ENCODE measurements at regions not wholly inside any gene's neighbourhood (a gene's known extent, or its start where the extent isn't known, plus 50 kb on each side); places are given as distances from the start of the nearest gene placed in this dataset.

DNA sequence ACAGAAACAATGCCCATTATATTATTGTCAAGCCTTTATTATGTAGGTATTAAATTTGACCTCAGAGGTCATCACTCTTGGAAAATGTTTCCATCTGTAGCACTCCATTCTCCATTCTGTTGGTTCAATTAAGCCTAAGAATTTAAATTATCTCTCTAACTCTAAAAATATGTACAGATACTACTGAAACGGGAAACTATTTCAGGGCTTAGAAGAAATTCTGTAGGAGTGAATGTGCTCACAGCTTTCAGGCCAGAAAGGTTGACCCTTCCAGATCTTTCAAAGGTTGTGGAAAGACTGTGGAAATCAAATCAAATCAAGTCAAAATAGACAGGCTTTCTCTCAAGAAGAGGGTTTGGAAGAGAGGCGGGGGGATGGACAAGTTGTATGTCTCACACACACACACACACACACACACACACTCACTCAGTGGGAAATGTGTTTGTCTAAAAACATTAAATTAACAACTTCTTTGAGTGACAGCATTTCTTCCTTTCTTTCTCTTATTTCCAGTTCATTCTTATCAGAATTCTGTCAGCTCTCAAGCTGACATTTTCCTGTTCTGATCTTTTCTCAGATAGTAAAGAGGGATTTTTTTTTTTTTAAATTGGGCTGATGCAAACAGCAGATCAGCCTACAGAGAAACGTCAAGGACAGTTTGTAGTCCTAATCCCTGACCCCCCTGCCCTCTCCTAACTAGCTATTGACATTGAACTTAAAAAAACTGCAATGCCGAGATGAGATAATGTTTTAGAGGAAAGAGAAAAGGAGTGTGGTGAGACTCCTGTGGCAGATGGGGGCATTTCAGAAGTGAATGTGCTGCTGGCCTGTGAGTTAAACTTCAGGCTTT lies 139.0 kb upstream of the ZFHX3 start:
- DNase-seq (ENCODE audit: extremely low spot score, unreplicated experiment) = no peak
- no peaks in the 10 kb centered on the region for H3K9me3 Mint-ChIP-seq
- TF ChIP-seq, protein P1, sequence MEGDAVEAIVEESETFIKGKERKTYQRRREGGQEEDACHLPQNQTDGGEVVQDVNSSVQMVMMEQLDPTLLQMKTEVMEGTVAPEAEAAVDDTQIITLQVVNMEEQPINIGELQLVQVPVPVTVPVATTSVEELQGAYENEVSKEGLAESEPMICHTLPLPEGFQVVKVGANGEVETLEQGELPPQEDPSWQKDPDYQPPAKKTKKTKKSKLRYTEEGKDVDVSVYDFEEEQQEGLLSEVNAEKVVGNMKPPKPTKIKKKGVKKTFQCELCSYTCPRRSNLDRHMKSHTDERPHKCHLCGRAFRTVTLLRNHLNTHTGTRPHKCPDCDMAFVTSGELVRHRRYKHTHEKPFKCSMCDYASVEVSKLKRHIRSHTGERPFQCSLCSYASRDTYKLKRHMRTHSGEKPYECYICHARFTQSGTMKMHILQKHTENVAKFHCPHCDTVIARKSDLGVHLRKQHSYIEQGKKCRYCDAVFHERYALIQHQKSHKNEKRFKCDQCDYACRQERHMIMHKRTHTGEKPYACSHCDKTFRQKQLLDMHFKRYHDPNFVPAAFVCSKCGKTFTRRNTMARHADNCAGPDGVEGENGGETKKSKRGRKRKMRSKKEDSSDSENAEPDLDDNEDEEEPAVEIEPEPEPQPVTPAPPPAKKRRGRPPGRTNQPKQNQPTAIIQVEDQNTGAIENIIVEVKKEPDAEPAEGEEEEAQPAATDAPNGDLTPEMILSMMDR (conservative IDR thresholded peaks at IDR 0.05) = no peak
- peaks cover 19% of the 10 kb centered on the region for H3K27me3 Mint-ChIP-seq
- peak overlapping the region; percentile 61 for H3K4me3 Mint-ChIP-seq
- peaks cover 49% of the 10 kb centered on the region for H3K4me1 Mint-ChIP-seq (ENCODE audit: unreplicated experiment)
- peak overlapping the region; percentile 18 for H3K27ac Mint-ChIP-seq
- H3K36me3 Mint-ChIP-seq = no peaks in the 10 kb centered on the region

DNA sequence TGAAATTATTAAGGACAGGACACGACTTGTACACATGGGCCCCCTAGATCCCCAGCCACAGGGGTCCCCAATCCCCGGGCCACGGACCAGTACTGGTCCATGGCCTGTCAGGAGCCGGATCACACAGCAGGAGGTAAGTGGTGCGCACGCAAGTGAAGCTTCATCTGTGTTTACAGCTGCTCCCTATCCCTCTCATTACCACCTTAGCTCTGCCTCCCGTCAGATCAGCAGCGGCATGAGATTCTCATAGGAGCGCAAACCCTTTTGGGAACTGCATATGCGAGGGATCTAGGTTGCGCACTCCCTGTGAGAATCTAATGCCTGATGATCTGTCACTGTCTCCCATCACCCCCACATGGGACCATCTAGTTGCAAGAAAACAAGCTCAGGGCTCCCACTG lies 137.8 kb upstream of the ZFHX3 start:
- no peak overlapping the region for H3K4me3 Mint-ChIP-seq
- no peak overlapping the region for H3K27ac Mint-ChIP-seq
- no peaks in the 10 kb centered on the region for H3K36me3 Mint-ChIP-seq
- no peak for DNase-seq (ENCODE audit: extremely low spot score, unreplicated experiment)
- H3K9me3 Mint-ChIP-seq = no peaks in the 10 kb centered on the region
- peaks cover 9% of the 10 kb centered on the region for H3K27me3 Mint-ChIP-seq
- peaks cover 40% of the 10 kb centered on the region for H3K4me1 Mint-ChIP-seq (ENCODE audit: unreplicated experiment)
- TF ChIP-seq, protein P1 (conservative IDR thresholded peaks at IDR 0.05) = no peak

DNA sequence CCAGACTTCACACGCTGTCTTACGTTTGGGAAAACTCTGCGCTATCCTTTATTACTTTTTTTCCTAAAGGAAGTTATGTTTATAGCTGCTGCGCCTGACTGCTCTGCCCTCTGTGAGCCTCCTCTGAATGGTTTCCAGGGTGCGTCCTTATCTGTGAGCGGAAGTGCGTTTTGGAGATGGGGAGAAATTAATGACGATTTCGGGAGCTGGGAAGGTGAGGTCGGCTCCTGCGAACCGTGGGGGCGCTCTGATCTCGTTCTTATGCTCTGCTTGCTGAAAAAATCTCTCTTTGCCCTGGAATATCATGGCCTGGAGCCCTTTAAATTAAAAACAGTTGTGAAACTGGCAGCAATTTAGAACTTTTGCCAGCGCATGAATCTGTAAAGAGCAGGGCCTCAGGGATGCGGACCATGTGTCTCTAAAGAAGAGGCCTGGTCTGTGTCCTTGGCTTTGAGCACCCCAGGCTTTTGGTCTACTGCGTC lies 135.7 kb upstream of the ZFHX3 start:
- Mint-ChIP-seq H3K9me3 (no peaks in the 10 kb centered on the region), H3K4me3 (peak overlapping the region; percentile 44), H3K4me1 (ENCODE audit: unreplicated experiment) (peaks cover 42% of the 10 kb centered on the region), H3K27ac (peak overlapping the region; percentile 24), H3K27me3 (no peaks in the 10 kb centered on the region), H3K36me3 (no peaks in the 10 kb centered on the region)
- TF ChIP-seq, protein P1 (conservative IDR thresholded peaks at IDR 0.05) = no peak
- DNase-seq (ENCODE audit: extremely low spot score, unreplicated experiment) = no peak

DNA sequence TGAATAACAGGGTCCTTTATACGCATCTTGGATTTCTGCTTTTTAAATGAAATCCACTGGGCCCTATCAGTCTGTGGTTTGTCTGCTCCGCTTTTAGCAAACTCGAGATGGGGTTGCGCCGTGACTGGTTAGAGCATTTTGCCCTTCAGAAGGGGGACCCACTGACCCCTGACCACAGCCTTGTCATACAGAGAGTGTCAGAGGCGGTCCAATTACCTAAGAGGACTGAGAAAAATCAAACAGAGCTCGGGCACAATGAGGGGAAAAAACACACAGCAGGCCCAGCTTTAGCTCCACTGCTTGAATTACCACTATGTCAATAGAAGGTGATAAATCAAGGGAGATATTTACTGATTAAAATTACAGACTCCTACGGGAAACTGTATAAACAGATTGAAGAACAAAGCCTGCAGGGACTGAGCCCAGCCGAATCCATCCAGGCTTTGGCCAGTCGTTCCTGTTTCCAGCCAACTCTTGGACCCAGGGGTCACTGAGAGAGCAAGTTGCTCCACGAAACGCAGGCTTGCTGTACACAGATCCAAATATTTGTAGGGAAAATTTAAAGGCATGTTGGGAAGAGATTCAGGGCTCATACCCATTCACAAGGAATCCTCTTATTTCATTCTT lies 131.9 kb upstream of the ZFHX3 start:
- peaks cover 4% of the 10 kb centered on the region for H3K9me3 Mint-ChIP-seq
- peaks cover 39% of the 10 kb centered on the region for H3K4me1 Mint-ChIP-seq (ENCODE audit: unreplicated experiment)
- H3K4me3 Mint-ChIP-seq = no peak overlapping the region
- H3K27ac Mint-ChIP-seq = peak overlapping the region; percentile 35
- DNase-seq (ENCODE audit: extremely low spot score, unreplicated experiment) = no peak
- no peaks in the 10 kb centered on the region for H3K36me3 Mint-ChIP-seq
- H3K27me3 Mint-ChIP-seq = peaks cover 8% of the 10 kb centered on the region
- TF ChIP-seq, protein P1 (conservative IDR thresholded peaks at IDR 0.05) = no peak

DNA sequence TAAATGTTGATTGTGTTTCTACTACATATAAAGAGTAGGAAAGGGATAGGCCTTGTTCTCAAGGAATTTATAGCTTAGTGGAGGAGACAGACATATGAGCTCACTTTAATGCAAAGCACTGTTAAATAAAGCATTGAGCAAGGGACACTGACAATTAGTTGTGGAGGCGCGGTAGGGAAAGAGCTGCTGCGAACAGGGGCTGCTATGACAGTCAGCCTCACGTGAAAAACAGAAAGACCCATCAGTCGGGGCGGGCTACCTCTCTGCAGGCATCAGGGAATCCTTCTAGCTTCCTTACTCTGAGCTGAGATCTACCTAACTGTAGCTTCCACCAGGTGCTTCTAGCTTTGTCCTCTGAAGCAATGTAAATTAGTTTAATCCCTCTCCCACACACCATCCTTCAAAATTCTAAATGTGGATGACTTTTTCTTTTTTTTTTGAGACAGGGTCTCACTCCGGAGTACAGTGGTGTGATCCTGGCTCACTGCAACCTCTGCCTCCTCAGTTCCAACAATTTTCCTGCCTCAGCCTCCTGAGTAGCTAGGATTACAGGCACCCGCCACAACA lies 129.9 kb upstream of the ZFHX3 start:
- Mint-ChIP-seq H3K27ac (no peak overlapping the region), H3K4me1 (ENCODE audit: unreplicated experiment) (peaks cover 43% of the 10 kb centered on the region), H3K36me3 (no peaks in the 10 kb centered on the region), H3K9me3 (peaks cover 4% of the 10 kb centered on the region), H3K27me3 (peaks cover 10% of the 10 kb centered on the region), H3K4me3 (no peak overlapping the region)
- no peak for DNase-seq (ENCODE audit: extremely low spot score, unreplicated experiment)
- TF ChIP-seq, protein P1 (conservative IDR thresholded peaks at IDR 0.05) = no peak
